Smooth muscle cell (in vitro differentiated cells): ENCODE measurements at regions not wholly inside any gene's neighbourhood (a gene's known extent, or its start where the extent isn't known, plus 50 kb on each side); places are given as distances from the start of the nearest gene placed in this dataset.

Experiments
- DNase-seq: peaks from one replicate; lab custom pipeline; 2025; ENCODE audit not compliant: unreplicated experiment; lab: John Stamatoyannopoulos, UW
- H2AFZ ChIP-seq: fragments of 200-600 bp; sonication (generic); 2 replicates; pipeline ENCODE4 v1.6.0; 2016; ENCODE audit warnings: antibody characterized with exemption, low read depth, mild to moderate bottlenecking
- H3F3A ChIP-seq: fragments of 200-600 bp; sonication (generic); 2 replicates; pipeline ENCODE4 v1.6.0; 2017; ENCODE audit warnings: antibody characterized with exemption, low read depth
- H3K27ac ChIP-seq: fragments of 200-600 bp; sonication (generic); 2 replicates; pipeline ENCODE4 v1.5.1; 2016; ENCODE audit warnings: low read depth, mild to moderate bottlenecking
- H3K27me3 ChIP-seq: fragments of 200-600 bp; sonication (generic); 2 replicates; pipeline ENCODE4 v1.6.1; 2016; ENCODE audit warnings: low read depth, mild to moderate bottlenecking
- H3K36me3 ChIP-seq: fragments of 200-600 bp; sonication (generic); 2 replicates; pipeline ENCODE4 v1.5.1; 2016; ENCODE audit warnings: low read depth
- H3K4me1 ChIP-seq: fragments of 200-600 bp; sonication (generic); 2 replicates; pipeline ENCODE4 v1.5.1; 2016; ENCODE audit warnings: low read depth
- H3K4me2 ChIP-seq: fragments of 200-600 bp; sonication (generic); 2 replicates; pipeline ENCODE4 v1.6.0; 2016; ENCODE audit warnings: mild to moderate bottlenecking
- H3K4me3 ChIP-seq: fragments of 200-600 bp; sonication (generic); 2 replicates; pipeline ENCODE4 v1.5.1; 2016; ENCODE audit warnings: mild to moderate bottlenecking
- H3K79me2 ChIP-seq: fragments of 200-600 bp; sonication (generic); 2 replicates; pipeline ENCODE4 v1.6.0; 2016; ENCODE audit warnings: low read depth, mild to moderate bottlenecking
- H3K9ac ChIP-seq: fragments of 200-600 bp; sonication (generic); 2 replicates; pipeline ENCODE4 v1.6.0; 2016; ENCODE audit warnings: low read depth
- H3K9me3 ChIP-seq: fragments of 200-600 bp; sonication (generic); replicated peaks from 2 replicates; pipeline ENCODE4 v1.5.1; 2016; ENCODE audit warnings: low read depth
- H4K20me1 ChIP-seq: fragments of 200-600 bp; sonication (generic); 2 replicates; pipeline ENCODE4 v1.6.0; 2016; ENCODE audit warnings: low read depth
- CTCF ChIP-seq: fragments of 200-600 bp; sonication (generic); IDR thresholded peaks from 2 replicates; pipeline ENCODE4 v1.5.1; 2017; ENCODE audit warnings: borderline replicate concordance, mild to moderate bottlenecking, antibody characterized with exemption; ENCODE audit not compliant: insufficient read depth, poor library complexity, severe bottlenecking
- WGBS: methylation state at CpG from one replicate; pipeline ENCODE4 v1.1.7; 2016; ENCODE audit warnings: low lambda C conversion rate; 5-methylcytosine and 5-hydroxymethylcytosine counted together

- Histone ChIP-seq H3F3A (no peaks in the 10 kb centered on the region), H3K4me2 (peak overlapping the region; percentile 32), H3K27ac (no peak overlapping the region), H3K9me3 (no peaks in the 10 kb centered on the region), H3K9ac (no peak overlapping the region), H3K27me3 (no peaks in the 10 kb centered on the region), H3K4me1 (peaks cover 53% of the 10 kb centered on the region), H4K20me1 (peaks cover 16% of the 10 kb centered on the region), H3K36me3 (no peaks in the 10 kb centered on the region), H3K4me3 (no peak overlapping the region), H2AFZ (no peak overlapping the region), H3K79me2 (peaks cover 6% of the 10 kb centered on the region)
- WGBS = 29% methylated on average over 6 of the region's 6 CpGs
- no peak for DNase-seq
- TF ChIP-seq CTCF = no peak
Observed at GRCh38 chr6:21742238-21742660, 148.7 kb downstream of the SOX4 start.

DNA sequence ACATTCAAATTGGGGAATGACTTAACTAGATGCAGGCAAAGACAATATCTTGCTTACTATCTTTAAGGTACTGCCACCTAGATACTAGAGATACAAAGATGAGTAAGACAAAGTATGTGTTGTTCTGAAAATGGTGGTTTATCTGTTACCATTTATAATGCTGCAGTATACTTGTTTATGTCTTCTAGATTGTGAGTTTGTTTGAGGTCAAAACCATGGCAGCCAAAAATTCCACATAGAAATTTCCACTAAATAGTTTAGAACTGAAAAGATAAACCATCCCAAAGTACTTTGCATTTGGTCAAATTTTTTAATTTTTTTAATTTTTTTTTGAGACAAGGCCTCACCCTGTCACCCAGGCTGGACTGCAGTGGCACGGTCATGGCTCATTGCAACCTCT, 150.8 kb downstream of the SOX4 start:
- H3K36me3 ChIP-seq = no peaks in the 10 kb centered on the region
- no peaks in the 10 kb centered on the region for H3K27me3 ChIP-seq
- H3K79me2 ChIP-seq = peaks cover 5% of the 10 kb centered on the region
- no peak overlapping the region for H2AFZ ChIP-seq
- H3K9ac ChIP-seq = no peak overlapping the region
- WGBS = 100% methylated on average over 1 of the region's 1 CpG
- peaks cover 60% of the 10 kb centered on the region for H3K4me1 ChIP-seq
- no peak overlapping the region for H3K4me2 ChIP-seq
- H3K9me3 ChIP-seq = no peaks in the 10 kb centered on the region
- H3F3A ChIP-seq = no peaks in the 10 kb centered on the region
- peaks cover 7% of the 10 kb centered on the region for H4K20me1 ChIP-seq
- no peak for DNase-seq
- H3K4me3 ChIP-seq = no peak overlapping the region
- H3K27ac ChIP-seq = no peak overlapping the region
- no peak for TF ChIP-seq CTCF

DNA sequence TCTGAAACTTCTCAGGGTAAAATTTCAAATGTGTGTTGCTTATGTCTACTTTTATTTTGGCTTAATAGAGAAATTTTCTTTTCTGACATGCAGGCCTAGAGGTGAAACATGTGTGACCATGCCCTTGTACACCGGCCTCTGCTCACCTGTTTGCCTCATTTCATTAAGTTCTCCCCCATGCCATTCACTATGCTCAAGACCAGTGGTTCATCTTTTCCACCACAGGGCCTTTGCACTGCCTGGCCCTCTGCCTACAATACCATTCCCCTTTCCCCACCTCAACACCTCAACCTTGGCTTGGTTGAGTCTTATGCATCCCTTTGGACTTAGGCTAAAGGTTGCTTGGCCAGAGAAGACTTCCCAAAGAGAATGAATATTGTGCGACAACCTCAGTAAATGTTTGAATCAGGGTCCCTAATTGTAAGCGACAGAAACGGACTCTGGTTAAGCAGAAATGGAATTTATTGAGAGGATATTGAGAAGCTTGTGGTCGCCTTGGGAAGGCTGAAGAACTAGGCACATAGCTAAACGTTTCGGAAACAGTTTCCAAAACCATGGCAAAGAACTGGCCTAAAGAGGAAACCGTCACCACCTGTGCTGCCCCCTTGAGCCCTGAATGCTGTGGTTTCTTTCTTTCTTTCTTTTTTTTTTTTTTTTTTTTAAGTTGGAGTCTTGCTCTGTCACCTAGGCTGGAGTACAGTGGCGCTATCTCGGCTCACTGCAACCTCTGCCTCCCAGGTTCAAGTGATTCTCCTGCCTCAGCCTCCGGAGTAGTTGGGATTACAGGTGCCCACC, 152.2 kb downstream of the SOX4 start:
- no peak overlapping the region for H3K27ac ChIP-seq
- H3K4me1 ChIP-seq = peaks cover 58% of the 10 kb centered on the region
- H4K20me1 ChIP-seq = peaks cover 7% of the 10 kb centered on the region
- no peak overlapping the region for H2AFZ ChIP-seq
- H3F3A ChIP-seq = peaks cover 3% of the 10 kb centered on the region
- peaks cover 7% of the 10 kb centered on the region for H3K79me2 ChIP-seq
- no peak overlapping the region for H3K9ac ChIP-seq
- no peak overlapping the region for H3K4me2 ChIP-seq
- WGBS = 89% methylated on average over 11 of the region's 11 CpGs
- DNase-seq = no peak
- no peak for TF ChIP-seq CTCF
- no peak overlapping the region for H3K4me3 ChIP-seq
- no peaks in the 10 kb centered on the region for H3K9me3 ChIP-seq
- no peaks in the 10 kb centered on the region for H3K36me3 ChIP-seq
- H3K27me3 ChIP-seq = no peaks in the 10 kb centered on the region

- peaks cover 12% of the 10 kb centered on the region for H4K20me1 ChIP-seq
- 61% methylated on average over 4 of the region's 4 CpGs for WGBS
- H3K4me3 ChIP-seq = no peak overlapping the region
- no peaks in the 10 kb centered on the region for H3K9me3 ChIP-seq
- no peaks in the 10 kb centered on the region for H3K36me3 ChIP-seq
- no peak for TF ChIP-seq CTCF
- no peak overlapping the region for H3K27ac ChIP-seq
- peaks cover 59% of the 10 kb centered on the region for H3K4me1 ChIP-seq
- DNase-seq = no peak
- H3F3A ChIP-seq = peaks cover 5% of the 10 kb centered on the region
- no peaks in the 10 kb centered on the region for H3K27me3 ChIP-seq
- H3K9ac ChIP-seq = no peak overlapping the region
- H2AFZ ChIP-seq = no peak overlapping the region
- H3K4me2 ChIP-seq = peak overlapping the region; percentile 23
- H3K79me2 ChIP-seq = peaks cover 7% of the 10 kb centered on the region
Observed at GRCh38 chr6:21747441-21747840, 153.9 kb downstream of the SOX4 start.
